Panc1 (cell line): ENCODE measurements at regions not wholly inside any gene's neighbourhood (a gene's known extent, or its start where the extent isn't known, plus 50 kb on each side); places are given as distances from the start of the nearest gene placed in this dataset.

ENCODE experiments used
- ATAC-seq: fragments of 200-7000 bp; cut with Tn5 transposase; 2 replicates; pipeline ENCODE4 v1.9.1; 2020; ENCODE audit warnings: mild to moderate bottlenecking, moderate library complexity
- BruUV-seq: library from RNA; stranded (reverse); fragments of 400-500 nt; replicated peaks from 2 replicates; lab custom pipeline; 2021; lab: Mats Ljungman, UMichigan
- CTCF ChIA-PET: fragments of 300-600 bp; sonication (Branson Sonifier 250); formaldehyde crosslinking; loops from one replicate; lab custom pipeline; 2022; ENCODE audit warnings: antibody characterized with exemption; lab: Charles Lee
- POLR2A ChIA-PET: fragments of 300-600 bp; sonication (Branson Sonifier 250); formaldehyde crosslinking; loops from one replicate; lab custom pipeline; 2022; ENCODE audit warnings: antibody characterized with exemption; lab: Charles Lee
- DNase-seq: peaks from one replicate; pipeline ENCODE4 v3.0.0-alpha.2; 2010; ENCODE audit warnings: low read depth, low spot score
- H3K27ac ChIP-seq: 2 replicates; pipeline ENCODE4 v1.5.1; 2011; ENCODE audit warnings: mild to moderate bottlenecking, low read length, inconsistent platforms
- H3K27me3 ChIP-seq: fragments of 200-500 bp; sonication (Bioruptor generic); 2 replicates; pipeline ENCODE4 v1.6.0; 2014; ENCODE audit warnings: low read length, inconsistent platforms; ENCODE audit not compliant: control insufficient read depth, insufficient read depth
- H3K36me3 ChIP-seq: fragments of 200-500 bp; sonication (Bioruptor generic); 2 replicates; pipeline ENCODE4 v1.5.1; 2014; ENCODE audit warnings: inconsistent platforms, mild to moderate bottlenecking, low read length, moderate library complexity; ENCODE audit not compliant: control insufficient read depth, insufficient read depth
- H3K4me1 ChIP-seq: 2 replicates; pipeline ENCODE4 v1.5.1; 2011; ENCODE audit warnings: inconsistent platforms, mild to moderate bottlenecking, low read length, moderate library complexity; ENCODE audit not compliant: control insufficient read depth, insufficient read depth
- H3K4me3 ChIP-seq, 2 experiments: 2 replicates each; pipeline ENCODE4 v1.5.1; 2011 to 2012; ENCODE audit warnings: low read depth in 2 of 2, low read length in 2 of 2, mild to moderate bottlenecking in 2 of 2, inconsistent platforms in 1 of 2, moderate library complexity in 1 of 2
- H3K9me3 ChIP-seq: fragments of 200-500 bp; sonication (Bioruptor generic); 2 replicates; pipeline ENCODE4 v1.5.1; 2014; ENCODE audit warnings: low read depth, mild to moderate bottlenecking, inconsistent platforms, low read length, moderate library complexity; ENCODE audit not compliant: control insufficient read depth, insufficient read depth
- CTCF ChIP-seq: fragments of 450-650 bp; IDR thresholded peaks from 2 replicates; pipeline ENCODE4 v1.5.1; 2017; ENCODE audit warnings: mild to moderate bottlenecking
- POLR2AphosphoS5 ChIP-seq: IDR thresholded peaks from 2 replicates; pipeline ENCODE4 v1.6.1; 2012; ENCODE audit warnings: mild to moderate bottlenecking, low read depth, low read length, moderate library complexity
- SIN3A ChIP-seq: IDR thresholded peaks from 2 replicates; pipeline ENCODE4 v1.6.1; 2012; ENCODE audit warnings: low read depth, mild to moderate bottlenecking, low read length, moderate library complexity, borderline replicate concordance; ENCODE audit not compliant: insufficient read depth
- TCF7L2 ChIP-seq: IDR thresholded peaks from 2 replicates; pipeline ENCODE4 v1.6.1; 2011; ENCODE audit warnings: mild to moderate bottlenecking, low read depth, low read length, inconsistent platforms
- in situ Hi-C: cut with HindIII; loops from 2 replicates; pipeline ENCODE4 v1.10.0; 2016; ENCODE audit warnings: low sequenced_read_pairs, low pct_unique_long_range_greater_than_20kb
- intact Hi-C: fragments of 100-400 bp; cut with micrococcal nuclease; formaldehyde crosslinking; loops from one replicate; pipeline ENCODE4 v1.10.0; 2022; ENCODE audit not compliant: unreplicated experiment
- TF ChIP-seq, protein P1 (sequence below), 2 experiments: IDR thresholded peaks; 2 replicates each; pipeline ENCODE4 v1.6.1; 2011 to 2012; ENCODE audit warnings: low read depth in 2 of 2, control low read depth in 1 of 2, low read length in 1 of 2, mild to moderate bottlenecking in 1 of 2, moderate library complexity in 1 of 2; ENCODE audit not compliant: insufficient read depth in 1 of 2

DNA sequence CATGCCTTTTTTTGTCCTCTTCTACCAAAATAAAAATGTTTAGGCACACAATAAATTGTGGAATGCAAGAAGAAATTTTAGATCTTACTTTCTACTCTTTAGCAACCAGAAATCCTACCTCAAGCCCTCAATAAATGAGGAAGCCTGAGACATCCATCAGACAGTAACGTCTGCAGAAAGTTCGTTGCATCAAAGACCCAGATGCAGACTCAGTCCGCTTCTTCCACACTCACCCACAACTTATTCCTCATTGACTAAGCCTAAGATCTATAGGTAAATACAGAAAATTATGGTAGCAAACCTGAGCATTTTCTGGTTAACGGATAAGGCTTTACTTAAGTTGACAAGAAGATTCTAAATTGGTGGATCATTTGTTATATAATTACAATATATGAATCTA is 579.4 kb upstream of the ID2 start:
- no TSS peak for BruUV-seq
- TF ChIP-seq SIN3A (no peak), TCF7L2 (no peak), POLR2AphosphoS5 (no peak), CTCF (no peak)
- TF ChIP-seq, protein P1, sequence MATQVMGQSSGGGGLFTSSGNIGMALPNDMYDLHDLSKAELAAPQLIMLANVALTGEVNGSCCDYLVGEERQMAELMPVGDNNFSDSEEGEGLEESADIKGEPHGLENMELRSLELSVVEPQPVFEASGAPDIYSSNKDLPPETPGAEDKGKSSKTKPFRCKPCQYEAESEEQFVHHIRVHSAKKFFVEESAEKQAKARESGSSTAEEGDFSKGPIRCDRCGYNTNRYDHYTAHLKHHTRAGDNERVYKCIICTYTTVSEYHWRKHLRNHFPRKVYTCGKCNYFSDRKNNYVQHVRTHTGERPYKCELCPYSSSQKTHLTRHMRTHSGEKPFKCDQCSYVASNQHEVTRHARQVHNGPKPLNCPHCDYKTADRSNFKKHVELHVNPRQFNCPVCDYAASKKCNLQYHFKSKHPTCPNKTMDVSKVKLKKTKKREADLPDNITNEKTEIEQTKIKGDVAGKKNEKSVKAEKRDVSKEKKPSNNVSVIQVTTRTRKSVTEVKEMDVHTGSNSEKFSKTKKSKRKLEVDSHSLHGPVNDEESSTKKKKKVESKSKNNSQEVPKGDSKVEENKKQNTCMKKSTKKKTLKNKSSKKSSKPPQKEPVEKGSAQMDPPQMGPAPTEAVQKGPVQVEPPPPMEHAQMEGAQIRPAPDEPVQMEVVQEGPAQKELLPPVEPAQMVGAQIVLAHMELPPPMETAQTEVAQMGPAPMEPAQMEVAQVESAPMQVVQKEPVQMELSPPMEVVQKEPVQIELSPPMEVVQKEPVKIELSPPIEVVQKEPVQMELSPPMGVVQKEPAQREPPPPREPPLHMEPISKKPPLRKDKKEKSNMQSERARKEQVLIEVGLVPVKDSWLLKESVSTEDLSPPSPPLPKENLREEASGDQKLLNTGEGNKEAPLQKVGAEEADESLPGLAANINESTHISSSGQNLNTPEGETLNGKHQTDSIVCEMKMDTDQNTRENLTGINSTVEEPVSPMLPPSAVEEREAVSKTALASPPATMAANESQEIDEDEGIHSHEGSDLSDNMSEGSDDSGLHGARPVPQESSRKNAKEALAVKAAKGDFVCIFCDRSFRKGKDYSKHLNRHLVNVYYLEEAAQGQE (IDR thresholded peaks at IDR 0.05; ENCODE audit: insufficient read depth in 1 of 2, low read depth in 2 of 2, low read length in 1 of 2): no peak
- intact Hi-C loops: no loop called here

DNA sequence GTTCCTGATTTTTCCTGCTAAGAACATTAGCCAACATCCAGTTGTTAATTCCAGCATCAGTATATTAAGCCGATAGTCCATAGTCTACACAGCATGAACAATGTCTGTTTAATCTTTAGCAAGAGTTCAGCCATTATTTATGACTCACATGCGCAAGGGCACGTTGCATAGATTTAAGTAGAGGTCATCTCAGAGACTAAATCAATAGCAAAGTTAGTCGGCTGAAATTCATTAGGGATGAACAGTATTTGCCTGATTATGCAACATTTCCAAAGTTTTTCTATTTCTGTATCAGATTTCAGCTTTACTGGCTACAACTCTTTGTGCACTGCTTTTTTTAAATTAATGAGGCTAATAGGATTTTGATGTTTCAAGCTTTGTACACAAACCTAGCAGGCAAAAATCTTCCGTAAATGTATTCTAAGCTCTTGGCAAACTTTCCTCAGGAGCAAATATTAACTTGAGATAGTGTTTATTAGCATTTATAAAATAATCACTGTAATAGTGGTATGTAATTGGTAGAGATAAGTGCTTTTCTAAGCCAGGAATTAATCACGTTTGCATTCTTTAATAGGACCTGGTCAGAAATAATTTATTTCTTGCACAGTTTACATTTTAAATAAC is 578.7 kb upstream of the ID2 start:
- in situ Hi-C loops (no loop called here), intact Hi-C loops (no loop called here)
- no peak for TF ChIP-seq POLR2AphosphoS5
- Histone ChIP-seq H3K9me3 (no peaks in the 10 kb centered on the region), H3K27me3 (peaks cover 16% of the 10 kb centered on the region), H3K4me1 (no peaks in the 10 kb centered on the region), H3K36me3 (no peaks in the 10 kb centered on the region; the same call in 1 of the 2 replicates), H3K4me3 (no peak overlapping the region), H3K27ac (no peak overlapping the region)
- no peak for ATAC-seq
- no TSS peak for BruUV-seq
- DNase-seq: no peak
- ChIA-PET POLR2A (no interaction called here), CTCF (no interaction called here)

More for the DNA sequence above, 579.4 kb upstream of the ID2 start:
- Histone ChIP-seq H3K27me3 (peaks cover 16% of the 10 kb centered on the region), H3K4me1 (no peaks in the 10 kb centered on the region), H3K9me3 (no peaks in the 10 kb centered on the region), H3K36me3 (no peaks in the 10 kb centered on the region; the same call in 1 of the 2 replicates), H3K4me3 (no peak overlapping the region), H3K27ac (no peak overlapping the region)
- ATAC-seq: no peak
- in situ Hi-C loops: no loop called here
- ChIA-PET POLR2A (no interaction called here), CTCF (no interaction called here)
- no peak for DNase-seq

GRCh38 chr2:8107150-8107549 is 574.7 kb upstream of the ID2 start:
- in situ Hi-C loops (no loop called here), intact Hi-C loops (no loop called here)
- no TSS peak for BruUV-seq
- ATAC-seq: no peak
- TF ChIP-seq, protein P1 (IDR thresholded peaks at IDR 0.05; ENCODE audit: insufficient read depth in 1 of 2, low read depth in 2 of 2, low read length in 1 of 2): no peak
- TF ChIP-seq TCF7L2: no peak
- TF ChIP-seq CTCF: no peak
- Histone ChIP-seq H3K27ac (no peak overlapping the region), H3K27me3 (peaks cover 16% of the 10 kb centered on the region), H3K4me1 (no peaks in the 10 kb centered on the region), H3K36me3 (no peaks in the 10 kb centered on the region; the same call in 1 of the 2 replicates), H3K9me3 (no peaks in the 10 kb centered on the region), H3K4me3 (no peak overlapping the region)
- ChIA-PET POLR2A (no interaction called here), CTCF (no interaction called here)
- no peak for DNase-seq
